Kidney (tissue), 13 donors: ENCODE measurements at regions not wholly inside any gene's neighbourhood (a gene's known extent, or its start where the extent isn't known, plus 50 kb on each side); places are given as distances from the start of the nearest gene placed in this dataset.

ENCODE experiments used
- DNase-seq, 5 donors: peaks; one replicate each; pipeline ENCODE4 v3.0.0-alpha.2; 2013 to 2020
- FAIRE-seq: peaks from 2 replicates; lab custom pipeline; 2012; peaks lifted over from hg19 to GRCh38; lab: Jason Lieb, UNC
- H3K27ac ChIP-seq, 2 donors: one replicate each; pipeline ENCODE4 v1.7.0; 2013; ENCODE audit warnings: low read depth in 2 of 2, low read length in 2 of 2, inconsistent platforms in 1 of 2
- H3K27me3 ChIP-seq: one replicate; pipeline ENCODE4 v1.7.1; 2013; ENCODE audit warnings: low read length, inconsistent platforms; ENCODE audit not compliant: control insufficient read depth, insufficient read depth
- H3K36me3 ChIP-seq, 3 donors: one replicate each; pipeline versions ENCODE4 v1.7.0 to v1.7.1; 2013; ENCODE audit warnings: low read length in 3 of 3, control low read depth in 1 of 3, inconsistent platforms in 1 of 3; ENCODE audit not compliant: insufficient read depth in 3 of 3, control insufficient read depth in 2 of 3
- H3K4me1 ChIP-seq, 3 donors: one replicate each; pipeline versions ENCODE4 v1.7.0 to v1.7.1; 2013; ENCODE audit warnings: low read length in 3 of 3, inconsistent platforms in 1 of 3, low read depth in 1 of 3; ENCODE audit not compliant: control insufficient read depth in 2 of 3, insufficient read depth in 2 of 3
- H3K4me3 ChIP-seq, 3 donors: one replicate each; pipeline versions ENCODE4 v1.7.0 to v1.8.1; 2013; ENCODE audit warnings: low read length in 3 of 3, control low read depth in 1 of 3, inconsistent platforms in 1 of 3
- H3K9ac ChIP-seq, 3 donors: one replicate each; pipeline versions ENCODE4 v1.7.0 to v1.7.1; 2013; ENCODE audit warnings: low read length in 3 of 3, control low read depth in 1 of 3, inconsistent platforms in 1 of 3
- H3K9me3 ChIP-seq, 3 donors: one replicate each; pipeline versions ENCODE4 v1.7.0 to v1.7.1; 2013; ENCODE audit warnings: low read length in 3 of 3, control low read depth in 1 of 3, inconsistent platforms in 1 of 3; ENCODE audit not compliant: control insufficient read depth in 2 of 3, insufficient read depth in 1 of 3
- intact Hi-C: fragments of 100-400 bp; cut with DNase I; formaldehyde crosslinking; loops from one replicate; pipeline ENCODE4 v1.11.1; 2022
- TF ChIP-seq, protein P1 (sequence below): IDR thresholded peaks from 3 replicates; pipeline ENCODE4 v1.5.1; 2012; ENCODE audit warnings: mild to moderate bottlenecking, moderate library complexity, borderline replicate concordance; ENCODE audit not compliant: insufficient read depth; ENCODE audit errors: extremely low read depth
- donor health status: control.
- donor health status: control.
- donor health status: control.
- donor health status: control.
- donor health status: control.
- donor health status: DM: yes; HTN: yes; CAD: no.
- donor health status: Normal renal cell carcinoma (clear cell type).

GRCh38 chr16:35732046-35732810, 2272.8 kb downstream of the TP53TG3F start:
- no peak for FAIRE-seq

GRCh38 chr16:35733278-35733965, 2274.0 kb downstream of the TP53TG3F start:
- H3K9ac ChIP-seq, result no peak overlapping the region
- FAIRE-seq, result no peak
- TF ChIP-seq, protein P1, sequence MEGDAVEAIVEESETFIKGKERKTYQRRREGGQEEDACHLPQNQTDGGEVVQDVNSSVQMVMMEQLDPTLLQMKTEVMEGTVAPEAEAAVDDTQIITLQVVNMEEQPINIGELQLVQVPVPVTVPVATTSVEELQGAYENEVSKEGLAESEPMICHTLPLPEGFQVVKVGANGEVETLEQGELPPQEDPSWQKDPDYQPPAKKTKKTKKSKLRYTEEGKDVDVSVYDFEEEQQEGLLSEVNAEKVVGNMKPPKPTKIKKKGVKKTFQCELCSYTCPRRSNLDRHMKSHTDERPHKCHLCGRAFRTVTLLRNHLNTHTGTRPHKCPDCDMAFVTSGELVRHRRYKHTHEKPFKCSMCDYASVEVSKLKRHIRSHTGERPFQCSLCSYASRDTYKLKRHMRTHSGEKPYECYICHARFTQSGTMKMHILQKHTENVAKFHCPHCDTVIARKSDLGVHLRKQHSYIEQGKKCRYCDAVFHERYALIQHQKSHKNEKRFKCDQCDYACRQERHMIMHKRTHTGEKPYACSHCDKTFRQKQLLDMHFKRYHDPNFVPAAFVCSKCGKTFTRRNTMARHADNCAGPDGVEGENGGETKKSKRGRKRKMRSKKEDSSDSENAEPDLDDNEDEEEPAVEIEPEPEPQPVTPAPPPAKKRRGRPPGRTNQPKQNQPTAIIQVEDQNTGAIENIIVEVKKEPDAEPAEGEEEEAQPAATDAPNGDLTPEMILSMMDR, result no peak
- H3K36me3 ChIP-seq, result no peaks in the 10 kb centered on the region
- H3K9me3 ChIP-seq, result peaks cover 0 to 5% (median 2%) of the 10 kb centered on the region in 3 donors
- H3K27me3 ChIP-seq, result no peaks in the 10 kb centered on the region
- no peak overlapping the region for H3K4me3 ChIP-seq
- intact Hi-C loops, result no loop called here
- no peak overlapping the region for H3K27ac ChIP-seq
- no peaks in the 10 kb centered on the region for H3K4me1 ChIP-seq
- no peak for DNase-seq

More at GRCh38 chr16:35732046-35732810, 2272.8 kb downstream of the TP53TG3F start:
- H3K9ac ChIP-seq, result no peak overlapping the region
- H3K27ac ChIP-seq, result no peak overlapping the region
- H3K27me3 ChIP-seq, result no peaks in the 10 kb centered on the region
- intact Hi-C loops, result no loop called here
- no peak for DNase-seq
- H3K4me1 ChIP-seq, result no peaks in the 10 kb centered on the region
- TF ChIP-seq, protein P1, result no peak
- H3K4me3 ChIP-seq, result no peak overlapping the region
- H3K9me3 ChIP-seq, result peaks cover 0 to 5% (median 0%) of the 10 kb centered on the region in 3 donors
- no peaks in the 10 kb centered on the region for H3K36me3 ChIP-seq

- H3K9ac ChIP-seq, result no peak overlapping the region
- H3K9me3 ChIP-seq, result peaks cover 0 to 8% (median 2%) of the 10 kb centered on the region in 3 donors
- no peak overlapping the region for H3K4me3 ChIP-seq
- H3K4me1 ChIP-seq, result no peaks in the 10 kb centered on the region
- FAIRE-seq, result no peak
- intact Hi-C loops, result no loop called here
- no peak overlapping the region for H3K27ac ChIP-seq
- peak in 1 of 5 donors; percentile 60 for DNase-seq
- no peaks in the 10 kb centered on the region for H3K27me3 ChIP-seq
- TF ChIP-seq, protein P1, result no peak
- H3K36me3 ChIP-seq, result no peaks in the 10 kb centered on the region
These were observed 2274.7 kb downstream of the TP53TG3F start for GRCh38 chr16:35733971-35734702.
